ENCODE measurements at regions not wholly inside any gene's neighbourhood (a gene's known extent, or its start where the extent isn't known, plus 50 kb on each side); places are given as distances from the start of the nearest gene placed in this dataset.

DNA sequence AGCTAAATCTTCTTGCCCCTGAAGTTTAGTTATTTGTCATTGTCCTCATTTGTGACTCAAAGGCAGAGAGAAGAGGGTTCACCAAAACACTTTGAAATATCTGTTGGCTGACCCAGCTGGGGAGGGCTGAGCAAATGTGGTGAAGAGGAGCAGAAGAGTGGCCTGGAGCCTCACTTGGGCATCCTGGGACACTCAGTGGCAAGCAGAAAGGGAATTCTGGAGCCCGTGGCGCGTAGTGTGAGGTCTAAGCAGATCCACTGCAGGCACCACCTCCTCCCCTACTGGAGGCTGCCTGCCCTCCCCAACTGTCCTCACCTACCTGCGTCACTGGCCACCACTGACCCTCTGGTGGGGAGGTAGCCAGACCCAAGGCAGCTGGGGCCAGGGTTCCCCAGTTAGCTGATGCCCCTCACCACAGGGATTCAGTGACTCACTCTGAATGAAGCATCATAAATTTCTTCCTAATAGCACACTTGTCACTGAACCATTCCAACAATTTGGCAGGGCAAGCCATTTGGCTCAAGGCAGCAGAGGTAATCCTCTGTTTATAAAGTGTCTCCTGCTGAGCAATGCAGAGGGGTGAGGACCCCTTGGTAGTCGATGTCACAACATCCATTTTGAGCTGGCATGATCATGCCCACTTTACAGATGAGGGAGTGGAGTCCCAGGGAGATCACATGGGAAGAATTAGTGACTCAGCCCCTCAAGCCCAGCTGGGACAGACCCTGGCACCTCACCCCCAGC lies 80.3 kb downstream of the NENF start:
- TF ChIP-seq CTCF (IDR thresholded peaks at IDR 0.05; ENCODE audit: borderline replicate concordance, extremely low read depth, low read length, poor library complexity, severe bottlenecking) = no peak
- TF ChIP-seq EZH2 (IDR thresholded peaks at IDR 0.05; ENCODE audit: borderline replicate concordance, low read depth, low read length, severe bottlenecking) = no peak
